OCI-LY1 (cell line): ENCODE measurements at regions not wholly inside any gene's neighbourhood (a gene's known extent, or its start where the extent isn't known, plus 50 kb on each side); places are given as distances from the start of the nearest gene placed in this dataset.

Source experiments
- EZH2 ChIP-seq: fragments of 200-600 bp; sonication (generic), shearing (Covaris generic); IDR thresholded peaks from 2 replicates; pipeline ENCODE4 v1.8.0; 2017; ENCODE audit warnings: borderline replicate concordance, mixed run types, mild to moderate bottlenecking, antibody characterized with exemption, low read length, moderate library complexity, mixed read lengths
- TF ChIP-seq, protein P1 (sequence below): fragments of 200-600 bp; sonication (generic), shearing (Covaris generic); IDR thresholded peaks from 2 replicates; pipeline ENCODE4 v1.5.1; 2017; ENCODE audit warnings: mild to moderate bottlenecking, antibody characterized with exemption, low read length, moderate library complexity, mixed read lengths

DNA sequence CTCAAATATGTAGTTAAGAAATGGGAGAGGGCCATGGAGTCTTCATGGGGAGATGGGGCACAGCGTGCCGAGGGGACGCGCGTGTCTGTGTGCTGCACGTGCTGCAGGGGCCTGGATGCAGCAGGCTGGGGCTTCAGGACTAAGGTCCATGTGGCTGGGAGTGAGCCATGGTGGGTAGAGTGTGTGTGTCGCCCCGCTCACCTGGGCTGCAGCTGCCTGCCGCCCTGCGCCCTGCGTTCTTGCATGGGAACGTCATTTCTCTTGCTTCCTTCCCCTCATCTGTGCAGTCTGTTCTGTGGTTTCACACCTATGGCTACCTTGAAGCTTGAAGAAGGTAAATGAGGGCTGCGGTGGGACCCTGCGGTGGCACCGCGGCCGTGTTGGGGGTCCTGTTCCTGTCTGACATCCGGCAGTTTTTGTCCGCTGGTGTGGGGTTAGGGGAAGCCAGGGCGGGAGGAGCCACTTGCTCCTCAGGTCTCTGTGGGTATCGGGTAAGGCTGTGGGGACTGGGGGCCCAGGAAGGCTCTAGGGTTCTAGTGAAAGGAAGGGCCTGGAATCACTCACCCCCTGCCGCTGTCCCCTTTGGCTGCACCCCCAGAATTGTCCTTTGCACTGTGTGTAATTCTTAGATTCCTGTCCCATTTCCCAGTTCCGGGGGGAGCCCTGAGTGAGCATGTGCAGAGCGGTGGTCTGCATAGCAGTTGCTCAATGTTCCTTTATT lies 54.1 kb upstream of the HS6ST1 start:
- TF ChIP-seq, protein P1, sequence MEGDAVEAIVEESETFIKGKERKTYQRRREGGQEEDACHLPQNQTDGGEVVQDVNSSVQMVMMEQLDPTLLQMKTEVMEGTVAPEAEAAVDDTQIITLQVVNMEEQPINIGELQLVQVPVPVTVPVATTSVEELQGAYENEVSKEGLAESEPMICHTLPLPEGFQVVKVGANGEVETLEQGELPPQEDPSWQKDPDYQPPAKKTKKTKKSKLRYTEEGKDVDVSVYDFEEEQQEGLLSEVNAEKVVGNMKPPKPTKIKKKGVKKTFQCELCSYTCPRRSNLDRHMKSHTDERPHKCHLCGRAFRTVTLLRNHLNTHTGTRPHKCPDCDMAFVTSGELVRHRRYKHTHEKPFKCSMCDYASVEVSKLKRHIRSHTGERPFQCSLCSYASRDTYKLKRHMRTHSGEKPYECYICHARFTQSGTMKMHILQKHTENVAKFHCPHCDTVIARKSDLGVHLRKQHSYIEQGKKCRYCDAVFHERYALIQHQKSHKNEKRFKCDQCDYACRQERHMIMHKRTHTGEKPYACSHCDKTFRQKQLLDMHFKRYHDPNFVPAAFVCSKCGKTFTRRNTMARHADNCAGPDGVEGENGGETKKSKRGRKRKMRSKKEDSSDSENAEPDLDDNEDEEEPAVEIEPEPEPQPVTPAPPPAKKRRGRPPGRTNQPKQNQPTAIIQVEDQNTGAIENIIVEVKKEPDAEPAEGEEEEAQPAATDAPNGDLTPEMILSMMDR: no peak
- no peak for TF ChIP-seq EZH2
